C1 segment of cervical spinal cord (tissue), 14 donors: ENCODE measurements at regions not wholly inside any gene's neighbourhood (a gene's known extent, or its start where the extent isn't known, plus 50 kb on each side); places are given as distances from the start of the nearest gene placed in this dataset.
"Not testable (repeated sequence)": the region's sequence is repeated elsewhere in the genome, so short reads cannot be mapped to it uniquely, and the experiment has no call there.

ENCODE experiments used
- DNase-seq, 14 donors: peaks; one replicate each; lab custom pipeline; 2025; lab: John Stamatoyannopoulos, UW

DNA sequence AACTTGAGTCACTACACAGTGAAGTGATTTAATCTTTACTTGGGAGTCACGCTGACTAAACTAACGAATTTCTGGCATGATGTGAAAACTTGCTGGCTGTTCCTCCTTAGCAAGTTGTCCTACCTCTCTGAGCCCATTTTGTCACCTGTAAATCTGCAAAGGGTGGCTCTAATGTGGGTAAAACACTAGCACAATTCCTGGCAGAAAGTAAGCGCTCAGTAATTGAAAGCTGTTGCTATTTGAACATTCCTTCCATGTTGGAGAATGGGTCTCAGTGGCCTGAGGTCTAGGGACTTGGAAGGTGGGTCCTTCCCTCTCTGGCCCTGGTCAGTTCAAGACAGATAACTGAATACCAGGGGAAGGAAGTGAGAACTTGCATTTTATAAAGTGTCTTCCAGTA, 309.0 kb upstream of the PROX1 start:
- no peak for DNase-seq

DNA sequence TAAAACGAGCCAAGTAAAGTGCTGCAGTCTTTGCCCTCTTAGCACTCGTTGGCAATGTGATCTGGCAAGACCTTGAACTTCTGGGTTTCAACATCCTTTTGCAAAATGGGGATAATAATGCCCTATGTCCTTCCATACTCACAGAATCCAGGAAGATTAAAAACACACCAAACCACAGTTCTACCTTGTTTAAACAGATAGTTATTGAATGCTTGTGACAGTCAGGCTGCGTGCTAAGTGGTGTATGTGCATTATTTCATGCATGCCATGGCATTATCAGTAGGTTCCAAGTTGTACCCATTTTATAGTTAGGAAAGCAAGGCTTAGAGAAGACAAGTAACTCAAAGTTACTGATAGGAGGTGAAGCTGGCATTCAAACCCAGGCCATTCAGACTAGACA, 308.6 kb upstream of the PROX1 start:
- DNase-seq, result no peak

DNA sequence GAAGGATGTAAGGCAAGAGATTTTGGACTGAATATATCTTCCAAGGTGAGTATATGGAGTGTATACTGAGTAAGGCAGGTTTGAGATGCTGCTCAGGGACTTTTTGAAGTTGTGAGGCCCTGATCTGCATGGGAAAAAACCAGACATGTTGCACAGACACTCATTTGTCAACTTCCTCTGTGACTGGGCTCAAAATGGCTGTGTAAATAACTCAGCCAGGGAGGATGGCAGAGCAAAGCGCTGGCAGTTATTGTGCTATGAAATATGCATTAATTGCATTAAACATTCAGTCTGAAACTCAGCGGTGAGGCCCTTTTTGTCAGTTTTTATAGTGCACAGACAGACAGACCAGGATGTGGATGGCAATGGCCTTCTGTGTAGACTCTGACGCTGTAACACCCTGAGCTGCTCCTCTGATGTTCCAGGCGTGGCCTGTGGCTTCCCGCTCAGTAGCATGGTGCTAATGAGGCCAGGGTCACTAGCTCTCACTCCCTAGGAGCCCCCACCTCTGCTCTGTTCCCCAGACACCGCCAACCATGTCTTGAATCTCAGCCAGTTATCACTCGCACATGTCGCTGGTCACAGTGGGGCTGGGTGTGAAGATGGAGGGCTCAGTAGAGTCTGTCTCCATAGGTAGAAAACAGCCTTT, 307.0 kb upstream of the PROX1 start:
- DNase-seq, result no peak

GRCh38 chr1:213681788-213682340, 305.9 kb upstream of the PROX1 start:
- DNase-seq, result no peak

DNA sequence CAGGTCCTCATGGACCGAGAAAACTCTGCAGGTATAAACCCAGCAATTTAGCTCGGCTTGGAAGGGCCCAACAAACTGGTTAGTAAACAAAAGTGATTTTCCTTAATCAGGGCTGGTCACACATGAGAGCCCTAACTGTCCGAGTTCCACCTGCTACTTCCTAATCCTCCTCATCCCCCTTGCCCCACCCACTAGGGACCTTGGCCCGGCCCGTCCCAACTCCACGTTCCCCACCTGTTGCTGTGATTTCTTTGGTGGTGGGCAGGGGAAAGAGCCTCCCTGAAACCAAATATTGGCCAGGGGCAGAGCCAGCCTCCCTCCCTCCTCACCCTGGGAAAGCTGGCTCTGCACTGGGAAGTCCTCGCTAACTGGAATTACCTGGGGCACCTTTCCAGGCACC, 304.2 kb upstream of the PROX1 start:
- DNase-seq, result no peak

DNA sequence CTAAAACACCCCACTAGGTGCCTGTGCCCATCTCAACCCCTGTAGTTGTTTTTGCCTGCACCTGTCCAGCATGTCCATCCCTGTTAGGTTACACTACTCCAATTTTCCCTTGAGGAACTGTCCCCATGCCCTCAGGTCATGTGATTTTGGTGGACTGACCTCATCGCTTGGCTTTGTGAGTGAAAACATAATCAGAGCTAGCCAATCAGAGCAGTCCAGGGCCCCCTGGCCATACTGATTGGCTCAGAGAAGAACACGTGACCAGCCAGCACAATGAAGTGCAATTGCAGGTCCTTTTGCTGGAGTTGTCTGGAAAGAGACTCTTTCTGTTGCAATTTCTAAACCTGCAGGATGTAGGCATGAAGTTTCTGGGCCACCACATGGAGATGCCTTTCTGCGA, 303.3 kb upstream of the PROX1 start:
- DNase-seq, result no peak

DNA sequence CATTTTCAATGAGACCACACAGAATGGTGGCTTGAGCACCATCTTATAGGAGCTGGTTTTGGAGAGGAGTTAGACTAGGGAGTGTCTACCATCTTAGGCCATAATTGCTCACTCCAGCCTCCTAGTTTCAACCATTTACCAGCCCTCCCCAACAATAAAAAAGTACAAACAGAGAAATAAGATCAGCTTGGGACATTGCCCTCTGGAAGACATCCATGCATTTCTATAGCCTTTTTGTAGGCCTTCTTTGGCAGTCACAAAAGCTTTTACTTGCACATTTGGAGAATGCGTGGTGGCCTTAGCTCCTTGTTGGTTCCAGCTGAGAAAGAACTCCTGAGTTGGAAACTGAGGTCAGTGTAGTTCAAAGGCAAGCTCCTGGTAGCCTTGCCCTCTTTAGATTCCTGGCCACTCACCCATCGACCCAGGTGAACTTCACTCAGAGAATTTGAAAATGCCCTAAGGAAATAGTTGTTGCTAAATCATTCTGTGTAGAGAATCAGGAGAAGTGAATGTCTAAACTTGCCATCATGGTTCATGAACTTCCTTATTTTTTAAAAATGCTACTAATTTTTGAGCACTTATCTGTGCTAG, 301.7 kb upstream of the PROX1 start:
- DNase-seq, result no peak

DNA sequence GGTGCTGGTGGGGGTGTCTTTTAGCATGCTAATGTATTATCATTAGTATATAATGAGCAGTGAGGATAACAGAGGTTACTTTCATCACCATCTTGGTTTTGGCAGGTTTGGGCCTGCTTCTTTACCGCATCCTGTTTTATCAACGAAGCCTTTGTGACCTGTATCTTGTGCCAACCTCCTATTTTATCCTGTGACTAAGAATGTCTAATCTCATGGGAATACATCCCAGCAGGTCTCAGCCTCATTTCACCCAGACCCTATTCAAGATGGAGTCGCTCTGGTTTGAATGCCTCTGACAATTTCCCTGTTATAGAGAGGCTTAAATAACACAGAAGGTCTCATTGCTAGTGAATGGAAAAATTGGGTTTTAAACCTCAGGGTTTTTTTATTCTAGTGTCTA, 300.8 kb upstream of the PROX1 start:
- no peak for DNase-seq

DNA sequence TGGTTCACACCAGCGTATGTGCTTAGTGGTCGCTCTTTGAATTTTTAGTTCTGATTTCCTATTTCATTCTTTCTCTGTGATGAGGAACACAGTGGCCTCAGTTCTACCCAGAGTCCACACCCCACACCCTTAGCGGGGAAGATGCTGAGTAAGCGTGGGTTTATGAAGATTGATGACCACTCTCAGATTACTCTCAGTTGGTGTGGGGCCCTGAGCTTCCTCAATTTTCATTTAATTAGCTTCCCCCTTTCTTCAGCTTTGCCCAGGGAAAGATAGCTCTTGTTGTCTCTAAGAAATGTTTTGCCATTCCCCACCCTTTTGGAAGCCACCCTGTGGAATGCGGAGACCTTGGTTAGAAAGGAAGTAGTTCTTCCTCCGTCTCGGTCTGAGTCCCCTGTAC, 299.9 kb upstream of the PROX1 start:
- no peak for DNase-seq

- no peak for DNase-seq
Observed at GRCh38 chr1:213688655-213689054, 299.1 kb upstream of the PROX1 start.

- DNase-seq, result no peak
Observed at GRCh38 chr1:213689260-213689659, 298.5 kb upstream of the PROX1 start.

DNA sequence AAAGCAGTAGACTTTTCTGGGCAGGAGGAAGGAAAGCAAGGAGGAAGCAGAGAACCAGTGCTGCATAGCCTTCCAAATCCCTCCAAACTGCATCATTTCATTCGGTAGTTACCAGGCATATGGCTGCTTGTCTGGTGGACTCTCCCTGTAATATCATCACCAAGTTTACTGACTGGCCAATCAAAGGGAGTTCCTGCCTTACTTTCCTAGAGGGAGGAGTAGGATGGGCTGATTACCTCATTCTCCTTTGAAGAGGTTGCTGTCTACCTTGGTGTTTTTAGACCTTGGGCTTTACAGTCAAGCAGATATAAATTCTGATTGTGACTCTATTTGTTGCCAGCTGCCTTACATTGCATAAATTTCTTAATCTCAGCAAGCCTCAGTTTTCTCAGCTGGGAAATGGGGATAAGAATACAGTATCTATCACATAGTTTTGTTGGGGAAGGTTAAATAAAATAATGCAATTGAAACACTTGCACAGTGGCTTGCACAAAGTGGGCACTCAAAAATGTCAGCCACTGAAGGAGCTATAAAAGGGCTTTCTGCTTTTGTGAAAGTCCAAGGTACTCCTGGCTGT, 297.3 kb upstream of the PROX1 start:
- DNase-seq, result no peak

DNA sequence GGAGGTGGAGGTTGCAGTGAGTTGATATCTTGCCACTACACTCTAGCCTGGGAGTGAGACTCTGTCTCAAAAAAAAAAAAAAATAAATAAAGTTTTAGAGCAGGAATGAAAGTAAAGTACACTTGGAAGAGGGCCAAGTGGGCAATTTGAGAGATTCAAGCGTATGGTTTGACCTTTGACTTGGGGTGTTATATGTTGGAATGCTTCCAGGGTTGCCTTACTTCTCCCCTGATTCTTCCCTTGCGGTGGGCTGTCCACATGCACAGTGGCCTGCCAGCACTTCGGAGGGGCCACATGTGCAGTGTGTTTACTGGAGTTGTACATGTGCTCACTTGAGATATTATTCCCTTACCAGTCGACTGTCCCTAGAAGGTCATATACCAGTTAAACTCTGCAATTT, 295.5 kb upstream of the PROX1 start:
- DNase-seq, result no peak

DNA sequence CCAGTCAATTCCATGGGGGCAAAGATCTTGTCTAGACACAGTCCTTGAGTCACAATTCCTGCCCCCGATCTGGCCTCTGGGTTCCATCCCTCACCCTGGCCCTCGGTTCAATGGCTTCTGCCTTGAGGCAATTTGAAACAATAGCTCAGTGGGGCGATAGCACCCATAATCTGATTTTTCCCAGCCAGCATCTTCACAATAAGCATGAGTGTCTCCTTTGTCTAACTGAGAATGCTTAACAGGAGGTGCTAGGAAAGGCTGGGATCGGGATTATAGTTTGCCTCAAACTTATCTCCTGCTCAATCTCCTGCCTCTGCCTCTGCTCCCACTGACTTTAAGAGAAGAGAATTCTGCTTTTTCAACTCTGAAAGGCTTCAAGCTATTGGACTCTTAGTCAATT, 293.9 kb upstream of the PROX1 start:
- no peak for DNase-seq

GRCh38 chr1:213697192-213697802, 290.5 kb upstream of the PROX1 start:
- DNase-seq, result no peak

DNA sequence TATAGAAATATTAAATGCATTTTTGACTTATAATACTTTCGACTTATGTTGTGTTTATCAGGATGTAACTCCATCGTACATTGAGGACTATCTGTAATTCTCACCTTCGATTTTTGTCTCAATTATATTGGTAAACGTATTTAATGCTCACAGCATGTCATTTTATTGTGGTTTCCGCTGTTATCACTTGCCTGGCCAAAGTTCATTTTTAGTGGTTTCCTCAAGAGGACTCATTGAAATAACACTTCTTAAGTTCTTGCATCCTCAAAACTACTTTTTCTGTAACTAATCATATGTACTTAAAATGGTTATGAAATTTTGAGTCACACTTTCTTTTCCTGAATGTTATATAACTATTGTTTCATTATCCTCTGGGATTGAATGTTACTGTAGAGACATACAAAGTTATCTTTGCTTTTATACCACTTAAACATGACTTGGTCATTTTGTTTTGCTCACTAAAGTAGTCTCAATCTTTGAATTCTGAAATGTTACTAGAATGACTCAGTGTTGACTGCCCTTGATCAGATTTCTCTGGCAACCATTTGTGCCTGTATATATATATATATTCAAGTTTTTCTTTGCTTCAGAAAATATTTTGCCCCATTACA, 289.6 kb upstream of the PROX1 start:
- DNase-seq, result no peak

GRCh38 chr1:213702703-213703102, 285.1 kb upstream of the PROX1 start:
- no peak for DNase-seq

- no peak for DNase-seq
Observed at GRCh38 chr1:213704941-213705340, 282.8 kb upstream of the PROX1 start.

DNA sequence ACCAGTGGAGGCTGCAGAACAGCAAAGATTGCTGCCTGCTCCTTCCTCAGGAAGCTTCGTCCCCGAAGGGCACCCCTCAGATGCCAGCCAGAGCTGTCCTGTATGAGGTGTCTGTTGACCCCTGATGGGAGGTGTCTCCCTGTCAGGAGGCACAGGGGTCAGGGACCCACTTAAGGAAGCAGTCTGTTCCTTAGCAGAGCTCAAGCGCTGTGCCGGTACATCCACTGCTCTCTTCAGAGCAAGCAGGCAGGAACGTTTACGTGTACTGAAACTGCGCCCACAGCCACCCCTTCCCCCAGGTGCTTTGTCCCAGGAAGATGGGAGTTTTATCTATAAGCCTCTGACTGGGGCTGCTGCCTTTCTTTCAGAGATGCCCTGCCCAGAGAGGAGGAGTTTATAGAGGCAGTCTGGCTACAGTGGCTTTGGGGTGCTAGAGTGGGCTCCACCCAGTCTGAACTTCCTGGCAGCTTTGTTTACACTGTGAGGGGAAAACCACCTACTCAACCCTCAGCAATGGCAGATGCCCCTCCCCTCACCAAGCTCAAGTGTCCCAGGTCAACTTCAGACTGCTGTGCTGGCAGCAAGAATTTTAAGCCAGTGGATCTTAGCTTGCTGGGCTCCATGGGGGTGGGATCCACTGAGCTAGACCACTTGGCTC, 275.8 kb upstream of the PROX1 start:
- not testable (repeated sequence) for DNase-seq

DNA sequence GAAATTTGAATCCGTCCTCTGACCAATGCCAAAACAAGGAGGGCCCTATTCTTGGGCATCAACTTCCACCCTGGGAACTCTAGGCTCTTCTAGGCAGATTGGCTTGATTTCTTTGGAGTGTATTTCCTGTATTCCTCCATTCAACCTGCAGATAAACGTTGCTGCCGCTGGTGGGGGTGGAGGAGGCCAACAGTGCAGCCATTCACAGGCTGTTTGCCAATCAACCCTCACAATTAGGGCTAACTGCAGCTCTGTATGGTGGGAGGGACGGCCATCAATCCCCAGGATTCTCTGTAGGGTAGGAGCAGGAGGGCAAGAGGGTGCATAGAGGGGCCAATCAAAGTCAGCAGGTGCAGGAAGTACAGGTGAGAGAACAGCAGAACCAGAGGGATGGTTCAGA, 273.1 kb upstream of the PROX1 start:
- no peak for DNase-seq

GRCh38 chr1:213715182-213715581, 272.6 kb upstream of the PROX1 start:
- no peak for DNase-seq

DNA sequence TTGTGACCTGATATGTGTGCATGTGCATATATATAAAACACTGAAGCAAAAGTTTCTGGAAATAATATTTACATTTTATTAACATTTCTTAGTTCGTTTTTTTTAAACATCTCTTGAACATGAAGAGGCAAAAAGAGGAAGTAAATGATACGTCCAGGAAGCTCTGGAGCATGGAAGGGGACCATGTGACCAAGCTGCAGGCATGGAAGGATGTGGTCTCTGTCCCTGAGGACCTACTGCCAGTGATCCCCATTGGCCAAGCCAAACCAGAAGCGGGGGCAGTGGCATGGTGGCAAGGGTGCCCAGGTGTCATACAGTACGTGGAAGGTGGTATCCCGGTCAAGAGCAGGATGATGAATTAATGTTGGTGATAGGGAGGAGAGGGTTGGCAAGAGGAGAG, 268.3 kb upstream of the PROX1 start:
- DNase-seq, result no peak
